NCI-H1105 treated with DMSO at 0.1 percent for 48 hours (cell line): ENCODE measurements at regions not wholly inside any gene's neighbourhood (a gene's known extent, or its start where the extent isn't known, plus 50 kb on each side); places are given as distances from the start of the nearest gene placed in this dataset.

Experiments used
- DNase-seq: peaks from one replicate; lab custom pipeline; 2025; lab: John Stamatoyannopoulos, UW

DNA sequence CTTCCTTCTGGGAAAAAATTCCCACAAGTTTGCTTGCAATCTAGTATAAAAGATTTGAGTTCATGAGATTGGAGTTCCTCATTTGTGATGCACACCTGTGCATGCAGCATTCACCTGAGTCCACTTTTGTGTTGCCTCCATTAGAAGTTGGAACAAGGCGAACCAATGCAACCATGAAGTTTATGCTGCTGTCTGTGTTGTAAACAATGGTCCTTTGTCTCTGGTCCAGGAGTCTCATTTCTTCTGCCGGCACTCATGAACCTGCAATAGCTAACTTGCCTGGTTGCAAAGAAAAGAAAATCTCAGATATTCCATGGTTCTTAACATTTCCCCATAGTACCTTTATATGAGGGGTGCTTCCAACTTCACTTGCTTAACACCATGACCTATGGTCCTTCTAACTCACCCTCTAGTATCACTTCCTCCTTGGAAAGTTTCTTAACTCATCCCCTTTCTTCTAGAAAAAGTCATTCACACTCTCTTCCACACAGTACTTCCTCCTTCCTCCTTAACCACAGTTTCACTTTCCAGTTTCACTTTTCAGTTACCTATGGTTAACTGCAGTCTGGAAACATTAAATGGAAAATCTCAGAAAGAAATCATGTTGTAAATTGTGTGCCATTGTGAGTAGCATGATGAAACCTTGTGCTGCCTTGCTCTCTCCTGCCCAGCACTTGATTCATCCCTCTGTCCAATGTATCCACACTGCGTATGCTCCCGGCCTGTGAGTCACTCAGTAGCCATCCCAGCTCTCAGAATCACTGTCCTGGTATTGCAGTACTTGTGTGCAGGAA, 128.8 kb upstream of the TRIB2 start:
- DNase-seq, result no peak

DNA sequence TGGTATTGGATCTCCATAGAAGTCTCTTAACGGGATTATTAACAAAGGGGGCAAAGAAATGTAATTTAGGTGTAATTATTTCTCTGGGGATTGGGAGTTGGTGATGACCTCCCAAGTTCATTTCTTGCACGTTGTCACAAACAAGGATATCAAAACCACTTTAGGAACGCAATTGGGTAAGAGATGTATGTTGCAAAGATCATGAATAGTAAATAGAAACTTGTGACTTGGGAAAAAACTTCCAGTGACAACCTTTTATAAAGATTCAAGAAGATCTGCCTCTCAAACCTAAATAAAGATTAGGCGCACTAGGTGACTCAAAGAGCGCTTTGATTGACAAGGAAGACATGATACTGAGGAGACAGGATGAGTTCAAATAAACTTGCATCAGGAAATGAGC, 127.8 kb upstream of the TRIB2 start:
- DNase-seq, result no peak

DNA sequence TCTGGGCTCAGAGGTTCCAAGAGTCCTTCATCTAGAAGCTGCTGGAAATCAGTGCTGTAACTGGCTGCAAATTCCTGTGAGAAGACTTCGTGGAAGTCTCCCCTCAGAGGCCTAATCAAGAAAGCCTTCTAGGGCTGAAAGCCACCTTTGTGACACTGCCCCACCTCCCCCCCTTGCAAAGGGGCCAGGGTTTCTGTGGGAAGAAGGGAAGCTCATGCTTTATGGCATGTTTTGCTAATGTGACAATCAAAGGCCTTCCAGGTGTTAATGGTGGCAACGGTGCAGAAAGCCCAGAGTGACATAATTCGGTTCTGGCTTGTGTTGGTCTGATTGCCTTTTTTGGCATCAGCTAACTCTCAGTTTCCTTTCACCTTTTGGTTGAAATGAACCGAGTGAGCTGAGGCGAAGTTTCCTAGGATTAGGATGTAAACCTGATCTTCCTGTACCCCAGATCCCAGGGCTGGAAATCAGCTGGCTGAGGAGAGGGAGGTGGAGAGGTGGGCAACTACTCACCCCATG, 126.9 kb upstream of the TRIB2 start:
- DNase-seq, result no peak

DNA sequence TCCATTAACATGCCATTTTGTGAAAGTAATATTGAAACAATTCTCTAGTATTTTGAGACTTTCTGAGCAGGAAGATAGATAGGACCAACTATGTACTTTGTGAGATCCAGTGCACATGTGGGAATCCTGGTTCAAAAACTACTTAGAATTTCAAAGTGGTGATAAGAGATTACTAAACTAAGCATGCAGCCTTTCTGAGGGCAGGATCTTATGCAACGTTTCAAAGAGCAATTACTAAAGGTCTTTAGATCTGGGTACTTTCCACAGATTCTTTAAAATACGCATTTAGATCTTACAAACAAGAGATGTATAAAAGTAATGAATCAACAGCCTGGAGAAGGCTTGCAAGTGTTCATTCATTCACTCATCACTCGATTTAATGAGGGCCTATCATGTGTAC, 124.4 kb upstream of the TRIB2 start:
- no peak for DNase-seq

- no peak for DNase-seq
These were observed 122.1 kb upstream of the TRIB2 start for GRCh38 chr2:12594590-12594989.

DNA sequence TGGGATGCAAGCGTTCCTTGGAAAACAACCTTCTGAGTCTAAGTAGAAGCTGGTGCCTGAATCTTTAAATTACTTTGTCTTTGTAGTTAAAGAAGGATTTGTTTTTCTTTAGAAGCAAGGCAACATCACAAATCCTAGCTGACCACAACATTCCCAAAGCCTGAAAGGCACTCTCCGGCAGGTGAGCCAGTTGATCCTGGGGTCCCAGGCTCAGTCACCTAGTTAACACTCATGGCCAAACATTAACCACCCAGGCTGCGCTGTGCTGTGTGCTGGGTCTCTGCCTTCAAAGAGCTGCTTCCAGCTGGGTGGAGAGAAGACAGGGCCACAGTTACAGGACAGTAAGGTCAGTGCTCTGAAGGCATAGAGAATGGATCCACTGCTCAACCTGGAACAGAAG, 120.0 kb upstream of the TRIB2 start:
- no peak for DNase-seq

- DNase-seq, result no peak
These were observed 119.1 kb upstream of the TRIB2 start for GRCh38 chr2:12597610-12598009.

DNA sequence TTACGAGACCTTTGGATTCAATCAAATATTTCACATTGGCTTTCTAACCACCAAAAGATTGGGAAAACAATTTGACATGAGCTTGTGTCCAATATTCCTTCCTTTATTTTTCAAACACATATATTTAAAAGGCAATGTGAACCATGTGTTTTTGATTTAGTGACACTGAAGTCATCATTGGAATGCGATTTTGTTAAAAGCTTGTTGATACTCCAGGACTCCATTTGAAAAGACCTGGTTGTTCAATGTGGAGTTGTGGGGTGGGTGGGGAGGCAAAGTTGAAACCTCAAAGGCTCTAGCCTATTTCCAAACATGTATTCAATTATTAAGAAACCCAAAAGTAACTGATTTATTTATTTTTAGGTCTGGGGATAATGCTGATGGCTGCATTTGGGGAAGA, 114.1 kb upstream of the TRIB2 start:
- no peak for DNase-seq

GRCh38 chr2:12603781-12604295, 112.9 kb upstream of the TRIB2 start:
- no peak for DNase-seq

- no peak for DNase-seq
These were observed 112.4 kb upstream of the TRIB2 start for GRCh38 chr2:12604341-12604740.

DNA sequence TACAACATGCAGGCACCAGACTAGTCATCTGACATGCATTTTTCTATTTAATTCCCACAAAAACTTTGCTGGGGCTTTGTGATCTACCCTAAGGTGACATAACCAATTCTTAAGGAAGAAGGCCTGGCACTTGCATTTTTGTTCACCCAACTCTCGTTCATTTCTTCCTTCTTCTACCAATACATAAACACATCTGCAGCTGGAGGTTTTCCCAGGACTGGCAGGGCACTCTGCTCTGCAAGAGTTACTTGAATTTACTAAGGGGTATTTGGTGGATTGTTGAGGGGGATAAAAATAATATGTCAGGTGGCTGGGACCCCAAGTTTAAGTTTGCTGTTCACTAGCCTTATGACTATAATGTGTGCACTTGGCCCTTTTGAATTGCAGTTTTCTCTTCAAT, 111.4 kb upstream of the TRIB2 start:
- no peak for DNase-seq

DNA sequence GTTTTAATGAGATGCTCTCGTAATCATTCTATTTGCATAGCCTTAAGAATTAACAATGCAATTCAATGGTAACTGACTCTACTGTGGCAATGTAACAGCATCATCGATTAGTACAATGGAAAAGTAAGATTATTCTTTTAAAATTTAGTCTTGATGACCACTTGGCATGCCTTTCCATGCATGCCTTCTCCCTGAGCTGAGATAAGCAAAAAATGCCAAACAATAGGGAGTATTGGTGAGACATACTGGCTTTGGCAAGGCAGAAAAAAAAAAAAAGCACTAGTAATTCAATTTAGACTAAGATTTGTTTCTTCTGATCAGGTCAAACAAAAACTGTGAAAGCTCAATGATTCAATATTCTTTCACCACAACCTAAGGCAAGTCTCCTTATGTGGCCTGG, 110.8 kb upstream of the TRIB2 start:
- no peak for DNase-seq

DNA sequence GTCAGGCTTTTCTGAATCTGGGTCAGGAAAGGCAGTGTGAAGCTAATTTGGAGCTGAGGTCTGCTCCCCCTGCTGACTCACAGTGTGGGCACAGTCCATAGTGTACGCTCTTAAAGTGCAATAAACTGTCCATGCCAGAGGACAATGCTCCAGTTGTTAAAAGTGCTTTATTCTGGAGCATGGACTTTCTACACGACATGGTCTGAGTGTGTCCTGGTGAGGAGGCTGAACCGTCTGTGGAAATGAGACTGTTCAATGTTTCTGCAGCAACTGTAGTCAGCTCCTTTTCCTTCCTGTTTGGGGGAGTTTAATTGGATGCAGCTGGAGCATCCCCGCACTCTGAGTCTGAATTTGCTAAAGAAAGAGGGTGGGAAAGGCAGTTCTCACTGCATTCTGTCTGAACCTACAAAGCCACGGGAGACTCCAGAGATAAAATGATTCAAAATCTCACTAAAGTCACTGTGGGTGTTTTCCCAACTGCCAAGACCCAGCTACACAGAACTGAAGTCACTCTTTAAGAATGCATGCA, 110.2 kb upstream of the TRIB2 start:
- no peak for DNase-seq

- DNase-seq, result no peak
These were observed 108.8 kb upstream of the TRIB2 start for GRCh38 chr2:12607971-12608370.

DNA sequence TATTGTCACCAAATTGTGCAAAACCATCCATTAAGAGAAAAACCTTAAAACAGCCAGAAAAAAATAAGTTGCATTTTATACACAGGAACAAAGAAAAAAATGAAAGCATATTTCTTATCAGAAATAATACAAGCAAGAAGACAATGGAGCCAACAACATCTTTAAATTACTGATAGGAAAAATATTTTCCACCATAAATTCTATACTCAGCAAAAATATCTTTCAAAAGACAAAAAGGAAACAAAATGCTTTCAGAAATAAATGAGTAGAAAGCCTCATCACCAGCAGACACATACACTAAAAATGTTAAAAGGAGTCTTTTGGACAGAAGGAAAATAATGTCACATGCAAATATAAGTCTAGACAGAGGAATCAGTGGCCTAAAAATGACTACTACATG, 106.4 kb upstream of the TRIB2 start:
- no peak for DNase-seq

GRCh38 chr2:12612168-12612567, 104.6 kb upstream of the TRIB2 start:
- DNase-seq, result no peak

- DNase-seq, result no peak
These were observed 104.1 kb upstream of the TRIB2 start for GRCh38 chr2:12612671-12613070.

- DNase-seq, result no peak
These were observed 103.5 kb upstream of the TRIB2 start for GRCh38 chr2:12613137-12613835.

DNA sequence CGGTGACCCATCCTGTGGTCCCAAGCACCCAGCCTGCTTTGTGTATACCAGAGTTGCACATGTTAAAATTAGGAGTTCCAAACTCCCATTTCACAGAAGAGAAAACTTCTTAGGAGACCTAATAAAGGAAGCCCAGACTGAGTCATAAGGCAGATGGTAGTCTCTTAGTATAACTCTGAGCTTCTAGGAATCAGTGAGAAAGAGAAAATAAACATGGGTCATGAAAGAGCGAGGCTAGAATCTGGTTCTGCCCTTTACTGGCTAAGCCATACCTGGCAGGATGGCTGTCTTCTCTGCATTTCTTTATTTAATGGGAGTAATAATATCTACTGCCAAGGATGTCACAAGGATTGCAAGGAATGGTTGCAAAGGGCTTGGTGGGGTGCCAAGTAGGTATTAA, 101.2 kb upstream of the TRIB2 start:
- no peak for DNase-seq

DNA sequence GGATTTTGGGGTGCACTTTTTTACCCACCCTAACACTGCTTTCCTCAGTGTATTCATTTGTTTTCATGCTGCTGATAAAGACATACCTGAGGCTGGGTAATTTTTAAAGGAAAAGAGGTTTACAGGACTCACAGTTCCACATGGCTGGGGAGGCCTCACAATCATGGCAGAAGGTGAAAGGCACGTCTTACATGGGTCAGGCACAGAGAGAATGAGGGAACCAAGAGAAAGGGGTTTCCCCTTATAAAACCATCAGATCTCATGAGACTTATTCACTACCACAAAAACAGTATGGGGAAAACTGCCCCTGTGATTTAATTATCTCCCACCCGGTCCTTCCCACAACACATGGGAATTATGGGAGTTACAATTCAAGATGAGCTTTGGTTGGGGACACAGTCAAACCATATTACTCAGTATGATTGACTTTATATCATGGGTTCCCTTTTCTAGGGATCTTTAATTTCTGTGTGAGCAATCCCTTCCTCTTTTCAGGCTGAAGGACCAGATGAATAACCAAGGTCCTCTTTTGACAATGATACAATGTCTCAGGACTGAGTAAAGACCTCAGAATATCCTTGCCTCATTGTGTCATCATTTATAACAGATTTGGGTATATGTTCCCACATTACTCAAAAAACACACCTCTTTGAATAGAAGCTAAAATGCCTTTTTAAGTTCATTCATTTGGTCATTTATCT, 100.1 kb upstream of the TRIB2 start:
- no peak for DNase-seq

DNA sequence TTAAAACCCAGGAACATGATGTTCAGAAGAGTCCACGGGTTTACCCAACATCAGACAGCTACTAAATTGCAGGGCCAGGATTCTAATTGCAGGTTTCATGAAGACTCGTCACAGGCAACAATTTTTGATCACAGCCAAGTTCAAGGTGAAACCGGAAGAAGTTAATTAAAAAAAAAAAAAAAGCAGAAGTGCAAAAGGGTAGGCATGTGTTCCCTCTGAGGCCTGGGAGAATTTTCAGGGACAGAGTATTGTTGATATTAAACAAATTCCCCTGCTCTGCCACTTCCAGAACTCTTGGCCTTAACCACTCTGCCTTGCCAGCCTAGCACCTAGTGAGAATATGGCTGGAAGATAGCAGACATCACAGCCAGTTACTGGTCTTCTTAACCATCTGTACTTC, 99.4 kb upstream of the TRIB2 start:
- DNase-seq, result no peak

- DNase-seq, result no peak
These were observed 98.9 kb upstream of the TRIB2 start for GRCh38 chr2:12617853-12618252.
